ENCODE measurements at regions not wholly inside any gene's neighbourhood (a gene's known extent, or its start where the extent isn't known, plus 50 kb on each side); places are given as distances from the start of the nearest gene placed in this dataset.

- TF ChIP-seq CTCF (IDR thresholded peaks at IDR 0.05; ENCODE audit: poor library complexity, severe bottlenecking) (no peak), EZH2 (IDR thresholded peaks at IDR 0.05; ENCODE audit: borderline replicate concordance, insufficient read depth, low read length, poor library complexity, severe bottlenecking) (no peak), POLR2AphosphoS5 (IDR thresholded peaks at IDR 0.05) (no peak), RAD21 (conservative IDR thresholded peaks at IDR 0.05) (no peak), TAF1 (IDR thresholded peaks at IDR 0.05; ENCODE audit: low read depth) (no peak), EP300 (conservative IDR thresholded peaks at IDR 0.05; ENCODE audit: poor library complexity, severe bottlenecking) (no peak), MXI1 (conservative IDR thresholded peaks at IDR 0.05; ENCODE audit: poor library complexity, severe bottlenecking) (no peak)
- TF ChIP-seq, protein P1, sequence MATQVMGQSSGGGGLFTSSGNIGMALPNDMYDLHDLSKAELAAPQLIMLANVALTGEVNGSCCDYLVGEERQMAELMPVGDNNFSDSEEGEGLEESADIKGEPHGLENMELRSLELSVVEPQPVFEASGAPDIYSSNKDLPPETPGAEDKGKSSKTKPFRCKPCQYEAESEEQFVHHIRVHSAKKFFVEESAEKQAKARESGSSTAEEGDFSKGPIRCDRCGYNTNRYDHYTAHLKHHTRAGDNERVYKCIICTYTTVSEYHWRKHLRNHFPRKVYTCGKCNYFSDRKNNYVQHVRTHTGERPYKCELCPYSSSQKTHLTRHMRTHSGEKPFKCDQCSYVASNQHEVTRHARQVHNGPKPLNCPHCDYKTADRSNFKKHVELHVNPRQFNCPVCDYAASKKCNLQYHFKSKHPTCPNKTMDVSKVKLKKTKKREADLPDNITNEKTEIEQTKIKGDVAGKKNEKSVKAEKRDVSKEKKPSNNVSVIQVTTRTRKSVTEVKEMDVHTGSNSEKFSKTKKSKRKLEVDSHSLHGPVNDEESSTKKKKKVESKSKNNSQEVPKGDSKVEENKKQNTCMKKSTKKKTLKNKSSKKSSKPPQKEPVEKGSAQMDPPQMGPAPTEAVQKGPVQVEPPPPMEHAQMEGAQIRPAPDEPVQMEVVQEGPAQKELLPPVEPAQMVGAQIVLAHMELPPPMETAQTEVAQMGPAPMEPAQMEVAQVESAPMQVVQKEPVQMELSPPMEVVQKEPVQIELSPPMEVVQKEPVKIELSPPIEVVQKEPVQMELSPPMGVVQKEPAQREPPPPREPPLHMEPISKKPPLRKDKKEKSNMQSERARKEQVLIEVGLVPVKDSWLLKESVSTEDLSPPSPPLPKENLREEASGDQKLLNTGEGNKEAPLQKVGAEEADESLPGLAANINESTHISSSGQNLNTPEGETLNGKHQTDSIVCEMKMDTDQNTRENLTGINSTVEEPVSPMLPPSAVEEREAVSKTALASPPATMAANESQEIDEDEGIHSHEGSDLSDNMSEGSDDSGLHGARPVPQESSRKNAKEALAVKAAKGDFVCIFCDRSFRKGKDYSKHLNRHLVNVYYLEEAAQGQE (IDR thresholded peaks at IDR 0.05; ENCODE audit: borderline replicate concordance): no peak
Observed at GRCh38 chr3:193879099-193879863, 256.7 kb upstream of the HES1 start.

Data from neural cell (in vitro differentiated cells).